NCI-H128 (cell line): ENCODE measurements at regions not wholly inside any gene's neighbourhood (a gene's known extent, or its start where the extent isn't known, plus 50 kb on each side); places are given as distances from the start of the nearest gene placed in this dataset.
"Not testable (repeated sequence)": the region's sequence is repeated elsewhere in the genome, so short reads cannot be mapped to it uniquely, and the experiment has no call there.

Experiments
- DNase-seq: peaks from one replicate; lab custom pipeline; 2025; ENCODE audit not compliant: unreplicated experiment; lab: John Stamatoyannopoulos, UW

GRCh38 chr21:21845901-21846300 is 847.7 kb downstream of the NCAM2 start:
- DNase-seq = no peak

DNA sequence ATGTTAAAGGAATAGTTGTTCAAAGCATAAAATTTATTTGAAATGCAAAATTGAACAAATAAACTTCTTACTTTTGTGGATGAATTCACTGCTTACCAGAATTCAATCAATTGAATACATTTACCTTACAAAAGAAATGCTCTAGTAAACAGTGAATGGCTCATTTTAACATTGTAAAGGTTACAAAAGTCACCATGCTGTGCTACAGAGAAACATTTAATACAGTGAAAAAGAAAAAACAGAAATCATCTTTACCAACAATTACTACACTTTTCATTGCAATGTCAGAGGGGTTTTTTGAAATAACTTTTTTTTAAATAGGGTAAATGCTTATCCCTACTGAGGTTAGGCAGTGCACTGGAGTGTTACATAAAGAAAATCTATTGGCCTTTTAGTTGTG is 853.0 kb downstream of the NCAM2 start:
- DNase-seq = no peak

GRCh38 chr21:21851657-21852056 is 853.4 kb downstream of the NCAM2 start:
- no peak for DNase-seq

GRCh38 chr21:21858502-21859334 is 860.5 kb downstream of the NCAM2 start:
- no peak for DNase-seq

- no peak for DNase-seq
Measured at GRCh38 chr21:21860888-21861287, 862.7 kb downstream of the NCAM2 start.

DNA sequence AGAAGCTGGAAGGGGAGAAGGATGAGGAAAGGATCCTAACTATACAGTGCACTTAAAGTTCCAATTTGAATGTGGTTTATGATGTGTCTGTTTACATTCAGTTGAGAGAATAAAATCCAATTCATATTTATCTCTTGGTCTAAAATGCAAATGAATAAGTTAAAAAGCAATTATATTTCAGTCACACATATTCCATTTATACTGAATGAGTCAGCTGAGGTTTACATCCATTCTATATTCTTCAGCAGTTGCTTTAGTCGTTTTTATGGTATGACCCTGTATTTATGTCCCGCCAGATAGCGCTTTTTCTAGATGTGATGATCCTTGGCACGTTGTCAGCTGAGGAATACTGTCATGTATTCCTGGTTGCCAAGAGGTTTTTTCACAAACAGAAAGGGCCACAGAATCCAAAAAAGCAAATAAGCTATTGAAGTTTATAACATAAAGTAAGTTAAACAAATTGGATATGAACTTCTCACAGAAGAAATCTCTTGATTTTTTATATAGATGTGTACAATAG is 866.2 kb downstream of the NCAM2 start:
- DNase-seq = no peak

DNA sequence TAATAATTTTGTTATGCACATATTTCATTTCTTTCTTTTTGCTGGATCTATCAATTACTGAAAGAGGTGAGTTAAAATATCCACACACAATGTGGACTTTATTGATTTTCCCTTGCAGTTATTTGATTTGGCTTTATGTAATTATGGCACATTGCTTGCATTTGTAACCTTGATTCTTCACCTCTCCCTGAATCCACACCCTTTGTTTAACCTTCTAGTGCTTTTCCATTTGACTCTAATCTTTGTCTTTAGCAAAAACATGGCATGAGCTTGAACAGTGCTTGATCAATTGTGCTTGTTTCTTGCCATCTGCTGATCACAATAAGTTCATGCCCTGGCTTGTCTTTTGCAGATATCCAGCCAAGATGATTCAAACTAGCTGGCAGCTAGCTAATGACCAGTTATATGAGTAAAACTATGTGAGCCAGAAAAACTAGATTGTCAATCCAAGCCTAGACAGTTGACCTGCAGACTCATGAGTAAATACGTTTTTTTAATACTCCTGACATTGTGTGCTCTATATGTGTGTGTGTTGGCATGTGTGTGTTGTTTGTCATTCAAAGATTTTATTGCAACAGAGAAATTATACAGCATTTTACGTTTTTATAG is 899.2 kb downstream of the NCAM2 start:
- DNase-seq = no peak

- no peak for DNase-seq
Measured at GRCh38 chr21:21898801-21899200, 900.6 kb downstream of the NCAM2 start.

DNA sequence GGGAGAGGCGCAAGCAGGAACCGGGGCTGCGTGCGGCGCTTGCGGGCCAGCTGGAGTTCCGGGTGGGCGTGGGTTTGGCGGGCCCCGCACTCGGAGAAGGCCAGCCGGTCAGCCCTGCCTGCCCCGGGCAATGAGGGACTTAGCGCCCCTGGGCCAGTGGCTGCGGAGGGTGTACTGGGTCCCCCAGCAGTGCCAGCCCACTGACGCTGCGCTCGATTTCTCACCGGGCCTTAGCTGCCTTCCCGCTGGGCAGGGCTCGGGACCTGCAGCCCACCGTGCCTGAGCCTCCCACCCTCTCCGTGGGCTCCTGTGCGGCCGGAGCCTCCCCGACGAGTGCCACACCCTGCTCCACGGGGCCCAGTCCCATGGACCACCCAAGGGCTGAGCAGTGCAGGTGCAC is 904.2 kb downstream of the NCAM2 start:
- not testable (repeated sequence) for DNase-seq

- no peak for DNase-seq
Measured at GRCh38 chr21:21907271-21907670, 909.1 kb downstream of the NCAM2 start.

DNA sequence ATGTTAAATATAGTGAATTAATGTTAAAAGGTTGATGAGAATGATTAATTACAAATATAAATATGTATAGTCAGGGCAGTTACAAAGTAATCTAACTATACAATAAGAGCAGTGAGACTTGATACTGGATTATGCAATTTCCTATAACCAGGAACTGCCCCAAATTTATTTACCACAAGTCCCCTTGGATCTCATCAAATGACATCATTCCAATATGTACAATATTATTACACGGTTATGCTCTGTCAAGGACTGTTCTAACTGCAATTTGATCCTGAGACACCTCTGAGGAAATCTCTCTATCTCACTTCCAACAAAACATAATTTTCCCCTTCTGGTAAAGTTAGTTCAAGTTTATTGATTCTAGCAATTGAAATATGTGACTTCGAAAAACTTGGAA is 917.6 kb downstream of the NCAM2 start:
- no peak for DNase-seq

- DNase-seq = no peak
Measured at GRCh38 chr21:21921410-21922232, 923.4 kb downstream of the NCAM2 start.

GRCh38 chr21:21929226-21929625 is 931.0 kb downstream of the NCAM2 start:
- no peak for DNase-seq

DNA sequence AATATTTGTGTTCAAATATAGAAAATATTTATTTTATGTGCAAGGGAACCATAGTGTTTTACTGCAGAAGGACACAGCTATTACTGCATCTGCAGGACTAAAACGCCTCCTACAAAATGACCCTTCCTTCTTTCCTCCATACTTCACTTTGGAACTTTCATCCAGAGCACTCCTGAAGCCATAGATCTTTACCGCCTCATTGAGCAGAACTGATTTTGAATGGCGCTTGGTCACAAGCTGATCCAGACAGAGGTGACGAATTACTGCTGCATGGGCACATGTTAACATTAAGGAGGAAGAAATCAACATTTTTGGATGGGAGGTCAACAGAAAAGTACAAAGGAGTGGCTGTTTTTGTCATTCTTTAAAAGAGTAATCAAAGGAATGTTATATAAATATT is 931.6 kb downstream of the NCAM2 start:
- DNase-seq = no peak

GRCh38 chr21:21952566-21952965 is 954.4 kb downstream of the NCAM2 start:
- DNase-seq = no peak

GRCh38 chr21:21955204-21955603 is 957.0 kb downstream of the NCAM2 start:
- DNase-seq = no peak

GRCh38 chr21:21957490-21957889 is 959.3 kb downstream of the NCAM2 start:
- no peak for DNase-seq

GRCh38 chr21:21963911-21964310 is 965.7 kb downstream of the NCAM2 start:
- no peak for DNase-seq

DNA sequence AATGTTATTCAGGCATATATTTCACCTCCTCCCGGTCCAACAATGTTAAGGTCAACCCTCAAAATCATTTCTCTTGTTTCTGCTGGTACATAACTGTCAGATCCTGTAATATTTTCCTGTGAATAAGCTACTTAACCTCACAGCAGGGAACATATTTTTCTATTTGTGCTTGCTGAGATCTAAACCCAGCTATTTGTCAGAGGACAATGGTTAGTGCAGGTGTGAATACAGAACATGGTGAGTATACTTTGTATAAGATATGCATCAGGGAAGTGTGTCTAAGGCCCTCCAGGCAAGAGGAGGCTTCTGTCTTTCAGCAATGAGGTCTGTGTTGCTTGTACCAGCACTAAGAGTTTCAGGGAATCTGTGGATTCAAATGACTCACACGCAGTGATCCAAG is 970.6 kb downstream of the NCAM2 start:
- DNase-seq = no peak

GRCh38 chr21:21969211-21969610 is 971.0 kb downstream of the NCAM2 start:
- DNase-seq = no peak

GRCh38 chr21:21971384-21971783 is 973.2 kb downstream of the NCAM2 start:
- no peak for DNase-seq

GRCh38 chr21:21973806-21974205 is 975.6 kb downstream of the NCAM2 start:
- DNase-seq = no peak
